Heart left ventricle (tissue), 13 donors: ENCODE measurements at regions not wholly inside any gene's neighbourhood (a gene's known extent, or its start where the extent isn't known, plus 50 kb on each side); places are given as distances from the start of the nearest gene placed in this dataset.

Experiments
- POLR2A ChIP-seq, 2 donors: fragments of 450-650 bp; IDR thresholded peaks; one replicate each; pipeline ENCODE4 v1.6.1; 2017; ENCODE audit warnings: antibody characterized with exemption in 2 of 2, mild to moderate bottlenecking in 2 of 2, moderate library complexity in 2 of 2
- TF ChIP-seq, protein P1 (sequence below), 12 donors: fragments of 200-600 bp; sonication (generic) in 4 of 12; IDR thresholded peaks; one replicate each; pipeline versions ENCODE4 v1.5.0 to v1.8.0; 2018 to 2022; ENCODE audit warnings: antibody characterized with exemption in 12 of 12, mild to moderate bottlenecking in 5 of 12
- donor health status: ischemic (EF 13 %, LVEDD 7.1; RV severe dilation, severe dysfunction).
- donor health status: DM: no; HTN: yes; CAD: no.
- donor health status: DM: no; HTN: no; CAD: no.
- donor health status: ischemic (EF 25% LVEDD 6.9; RV normal size, moderate dysfunction).
- donor health status: ischemic (EF 25% LVEDD 5.7; RV mildly dilated, moderate dysfunction).
- donor health status: ischemic (EF 35%, LVEDD 5.7; RV mildly dilated, moderate dysfunction).
- donor health status: nonischemic (EF 11% LVEDD 7.7; RV severe dilation, severe dysfunction).
- donor health status: DM: yes; HTN: yes; CAD: no.
- donor health status: PGD.
- donor health status: ischemic (EF 29% LVEDD 5.4; RV normal size, mild dysfunction).
- donor health status: nonischemic (EF 23%, LVEDD 6.1; RV moderate dilation, normal function).

GRCh38 chr3:197424674-197425484 lies 126.5 kb upstream of the DLG1 start:
- TF ChIP-seq, protein P1, sequence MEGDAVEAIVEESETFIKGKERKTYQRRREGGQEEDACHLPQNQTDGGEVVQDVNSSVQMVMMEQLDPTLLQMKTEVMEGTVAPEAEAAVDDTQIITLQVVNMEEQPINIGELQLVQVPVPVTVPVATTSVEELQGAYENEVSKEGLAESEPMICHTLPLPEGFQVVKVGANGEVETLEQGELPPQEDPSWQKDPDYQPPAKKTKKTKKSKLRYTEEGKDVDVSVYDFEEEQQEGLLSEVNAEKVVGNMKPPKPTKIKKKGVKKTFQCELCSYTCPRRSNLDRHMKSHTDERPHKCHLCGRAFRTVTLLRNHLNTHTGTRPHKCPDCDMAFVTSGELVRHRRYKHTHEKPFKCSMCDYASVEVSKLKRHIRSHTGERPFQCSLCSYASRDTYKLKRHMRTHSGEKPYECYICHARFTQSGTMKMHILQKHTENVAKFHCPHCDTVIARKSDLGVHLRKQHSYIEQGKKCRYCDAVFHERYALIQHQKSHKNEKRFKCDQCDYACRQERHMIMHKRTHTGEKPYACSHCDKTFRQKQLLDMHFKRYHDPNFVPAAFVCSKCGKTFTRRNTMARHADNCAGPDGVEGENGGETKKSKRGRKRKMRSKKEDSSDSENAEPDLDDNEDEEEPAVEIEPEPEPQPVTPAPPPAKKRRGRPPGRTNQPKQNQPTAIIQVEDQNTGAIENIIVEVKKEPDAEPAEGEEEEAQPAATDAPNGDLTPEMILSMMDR (IDR thresholded peaks at IDR 0.05): no peak
- no peak for TF ChIP-seq POLR2A (IDR thresholded peaks at IDR 0.05)
